HG02885 (cell line): ENCODE measurements at regions not wholly inside any gene's neighbourhood (a gene's known extent, or its start where the extent isn't known, plus 50 kb on each side); places are given as distances from the start of the nearest gene placed in this dataset.

ENCODE experiments used
- ATAC-seq: cut with Tn5 transposase; IDR thresholded peaks from one replicate; pipeline ENCODE4 v1.9.1; 2021; ENCODE audit warnings: mild to moderate bottlenecking; ENCODE audit not compliant: unreplicated experiment, poor library complexity

DNA sequence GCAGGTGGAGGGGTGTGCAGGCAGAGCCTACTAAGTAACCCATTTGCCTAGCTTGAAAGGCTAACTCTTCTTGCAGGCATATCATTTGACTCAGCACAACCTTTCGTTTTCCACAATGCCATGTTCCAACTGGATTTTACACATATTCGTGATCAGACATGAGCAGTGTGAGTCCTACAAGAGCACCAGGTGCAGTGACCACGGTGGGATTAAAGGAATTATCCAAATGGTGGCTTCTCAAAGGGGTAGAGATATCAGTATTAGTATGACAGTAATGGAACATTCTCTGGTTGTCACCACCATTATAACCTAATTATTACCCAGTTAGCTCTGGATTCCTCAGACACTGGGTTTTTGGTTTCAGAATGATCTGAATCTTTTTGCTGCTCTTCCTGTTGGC lies 323.5 kb downstream of the LMO4 start:
- ATAC-seq: no peak

DNA sequence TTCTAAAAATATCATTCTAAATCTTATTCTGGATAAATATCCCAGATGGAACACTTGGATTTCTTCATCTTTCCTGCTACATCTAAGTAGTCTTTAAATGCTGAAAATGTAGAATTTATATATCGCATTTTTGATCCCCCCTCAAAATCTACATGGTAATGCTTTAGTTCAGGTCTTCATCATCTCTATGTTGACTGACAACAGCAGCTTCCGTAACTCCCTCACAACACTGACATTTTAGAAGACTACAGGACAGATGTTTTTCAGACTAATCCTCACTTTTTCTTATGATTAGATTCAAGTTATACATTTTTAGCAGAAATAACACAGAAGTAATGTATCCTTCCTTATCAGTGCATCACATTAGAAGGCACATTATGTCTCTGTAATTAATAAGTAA lies 336.5 kb downstream of the LMO4 start:
- no peak for ATAC-seq

DNA sequence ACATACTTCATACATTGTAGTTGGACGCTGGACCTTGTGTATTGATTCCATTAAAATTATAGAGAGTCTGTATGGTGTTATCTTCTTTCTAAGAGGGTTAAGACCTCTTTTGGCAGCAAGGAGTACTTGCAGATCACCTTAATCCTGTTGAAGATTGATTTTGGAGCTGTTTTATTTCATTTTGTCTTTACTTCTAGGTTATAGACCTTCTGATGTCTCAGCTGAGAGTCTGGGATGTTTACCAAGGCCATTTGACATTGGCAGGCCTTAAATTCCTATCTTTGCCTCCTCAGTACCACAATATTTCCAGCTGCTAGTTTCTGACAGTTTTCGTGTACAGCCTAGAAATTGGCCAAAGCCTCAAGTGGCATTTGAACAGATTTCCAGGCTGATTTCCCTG lies 338.0 kb downstream of the LMO4 start:
- no peak for ATAC-seq

DNA sequence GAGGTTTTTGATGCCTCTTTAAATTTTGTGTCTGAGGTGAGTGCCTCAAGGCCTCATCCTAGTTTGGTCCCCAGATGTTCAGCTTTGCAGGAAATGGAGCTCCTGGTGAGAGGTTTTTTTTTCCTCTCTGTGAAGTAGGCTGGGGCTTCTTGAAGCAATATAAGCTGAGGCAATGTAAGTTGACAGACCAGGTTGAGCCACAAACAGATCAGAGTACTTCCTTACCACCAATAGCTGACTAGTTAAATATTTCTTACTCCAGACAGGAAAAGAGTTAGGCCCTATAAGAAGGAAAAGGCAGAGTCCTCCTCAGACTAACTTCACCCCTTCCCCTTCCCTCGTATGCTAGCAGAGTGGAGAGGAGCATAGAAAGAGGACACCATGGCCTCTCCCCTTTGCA lies 341.0 kb downstream of the LMO4 start:
- no peak for ATAC-seq

DNA sequence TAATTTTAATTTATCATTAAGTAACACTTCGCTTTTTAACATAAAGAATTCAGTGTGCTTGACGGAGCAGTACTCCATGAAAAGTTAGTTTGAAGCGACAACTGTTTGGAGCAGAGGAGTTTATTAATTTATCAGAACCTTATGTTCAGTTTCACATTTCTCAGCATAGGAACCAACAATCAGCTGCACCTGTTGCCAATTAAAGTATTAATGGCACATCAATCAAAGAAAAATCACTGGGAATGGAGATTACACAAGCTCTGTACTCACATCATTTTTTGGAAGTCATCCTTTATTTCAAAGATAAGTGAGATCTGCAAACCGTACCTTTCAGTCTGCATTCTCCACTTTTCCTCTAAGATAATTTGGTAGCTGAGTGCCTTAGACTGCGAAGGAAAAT lies 344.6 kb downstream of the LMO4 start:
- no peak for ATAC-seq

DNA sequence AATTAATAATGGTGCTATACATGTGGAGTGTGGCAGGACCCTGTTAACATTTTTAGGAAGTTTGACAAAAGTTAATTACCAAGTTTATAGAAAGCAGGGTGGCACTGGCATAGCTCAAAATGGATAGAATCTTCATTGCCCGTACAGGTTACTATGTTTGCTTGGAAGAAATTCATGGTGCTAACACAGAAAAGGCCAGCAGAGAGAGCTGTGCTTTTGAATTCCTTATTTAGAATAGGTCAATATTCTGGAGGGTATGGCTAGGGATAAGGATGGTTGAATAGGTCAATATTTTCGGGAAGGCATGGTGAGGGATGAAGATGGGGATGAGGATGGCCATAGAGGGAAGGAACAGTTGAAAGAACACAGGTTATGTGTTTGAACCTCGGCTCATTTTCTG lies 345.1 kb downstream of the LMO4 start:
- ATAC-seq: no peak

GRCh38 chr1:87674791-87675190 lies 346.1 kb downstream of the LMO4 start:
- ATAC-seq: no peak

GRCh38 chr1:87678266-87678665 lies 349.6 kb downstream of the LMO4 start:
- ATAC-seq: no peak

GRCh38 chr1:87682565-87682964 lies 353.9 kb downstream of the LMO4 start:
- no peak for ATAC-seq

GRCh38 chr1:87683196-87683956 lies 354.7 kb downstream of the LMO4 start:
- ATAC-seq: no peak

DNA sequence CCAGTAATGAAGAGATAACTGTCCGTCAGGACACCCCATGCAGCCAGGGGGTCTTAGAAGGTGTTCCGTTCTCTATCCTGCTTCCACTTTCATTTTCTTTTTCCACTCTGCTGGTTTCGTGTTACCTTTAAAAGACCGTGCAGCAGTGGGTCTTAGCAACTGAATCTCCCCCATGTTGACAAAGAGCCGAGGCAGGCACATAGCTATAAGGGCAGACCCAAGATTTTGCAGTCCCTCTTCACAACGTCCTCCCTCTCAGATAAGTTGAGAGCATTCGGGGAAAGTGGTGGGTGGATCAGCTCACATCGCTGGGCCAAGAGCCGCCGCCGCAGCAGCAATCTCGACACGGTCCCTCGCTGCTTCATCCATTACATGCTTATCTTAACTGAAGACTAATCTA lies 355.5 kb downstream of the LMO4 start:
- no peak for ATAC-seq

DNA sequence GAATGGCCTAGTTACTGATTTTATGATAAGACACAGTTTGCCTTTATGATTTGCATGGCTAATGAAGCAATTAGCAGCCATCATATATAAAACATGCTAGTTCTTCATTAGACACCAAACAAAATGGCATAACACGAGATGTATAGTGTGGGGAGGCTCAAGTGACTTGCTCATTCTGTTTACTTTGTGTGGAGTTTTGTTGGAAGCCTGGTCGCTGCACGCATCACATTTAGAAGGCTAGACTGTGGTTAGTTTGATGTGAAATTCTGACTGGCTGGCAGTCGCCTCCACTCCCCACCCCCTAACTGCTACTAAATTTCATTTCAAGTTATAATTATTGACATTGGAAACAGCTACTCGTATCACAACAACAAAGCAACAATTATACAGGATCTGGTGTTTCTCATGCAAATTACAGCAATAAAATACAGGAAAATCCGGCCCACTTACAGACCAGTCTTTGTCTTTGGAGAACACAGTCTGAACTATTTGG lies 356.1 kb downstream of the LMO4 start:
- ATAC-seq: no peak

DNA sequence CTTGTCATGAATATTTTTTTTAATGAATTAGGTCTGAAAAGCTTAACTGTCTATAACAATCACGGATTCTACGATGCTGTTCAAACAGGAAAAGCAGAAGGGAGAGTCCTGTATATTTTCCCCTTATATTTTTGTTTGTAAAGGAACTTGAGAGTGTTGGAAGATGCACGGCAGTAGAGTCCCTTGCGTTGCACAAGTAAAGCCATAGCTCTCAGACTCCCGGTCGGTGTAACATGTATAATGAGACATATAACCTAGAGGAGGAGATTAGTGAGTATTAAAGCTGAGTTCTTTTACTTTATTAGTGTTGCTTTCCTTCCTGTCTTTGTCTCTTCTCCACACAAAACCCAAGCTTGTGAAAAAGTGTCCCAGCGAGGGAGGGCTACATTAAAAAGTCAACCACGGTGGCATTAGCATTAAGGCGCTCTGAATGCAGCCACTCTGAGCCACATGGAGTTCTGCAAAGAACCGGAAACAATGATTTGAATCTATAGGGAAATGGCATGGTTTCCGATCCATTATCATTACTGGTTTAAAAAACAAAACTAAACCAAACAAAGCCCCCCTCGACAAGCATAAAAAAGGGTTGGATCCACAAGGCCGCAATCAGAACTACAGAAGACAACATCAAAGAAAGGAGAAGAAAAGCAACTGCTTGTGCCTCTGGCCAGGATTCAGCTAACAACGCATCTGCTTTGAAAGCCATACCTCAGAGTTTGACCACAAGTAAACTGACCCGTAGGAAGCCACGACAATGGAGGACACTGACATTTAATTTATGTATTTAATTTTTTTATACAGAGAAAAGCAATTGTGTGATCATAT lies 356.8 kb downstream of the LMO4 start:
- no peak for ATAC-seq

- no peak for ATAC-seq
These were observed 357.4 kb downstream of the LMO4 start for GRCh38 chr1:87686136-87686495.

DNA sequence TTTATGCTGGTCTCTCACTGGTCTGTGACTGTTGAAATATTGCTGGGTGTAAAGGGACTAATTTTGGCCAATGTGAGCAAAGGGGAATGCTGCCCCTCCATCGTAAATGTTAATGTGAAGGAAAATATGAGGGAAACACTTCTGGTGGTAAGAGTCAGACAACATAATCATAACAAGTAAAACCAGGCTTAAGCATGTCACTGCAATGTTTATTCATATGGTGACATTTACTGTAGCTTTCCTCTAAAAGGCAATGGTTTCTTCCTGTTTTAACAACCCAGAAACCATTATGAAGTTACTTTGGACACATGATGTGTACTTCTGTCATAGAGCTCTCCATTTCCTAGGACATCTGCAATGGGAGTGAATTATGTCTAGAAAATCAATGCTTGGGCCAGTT lies 358.0 kb downstream of the LMO4 start:
- no peak for ATAC-seq

- no peak for ATAC-seq
These were observed 359.5 kb downstream of the LMO4 start for GRCh38 chr1:87688136-87688535.

DNA sequence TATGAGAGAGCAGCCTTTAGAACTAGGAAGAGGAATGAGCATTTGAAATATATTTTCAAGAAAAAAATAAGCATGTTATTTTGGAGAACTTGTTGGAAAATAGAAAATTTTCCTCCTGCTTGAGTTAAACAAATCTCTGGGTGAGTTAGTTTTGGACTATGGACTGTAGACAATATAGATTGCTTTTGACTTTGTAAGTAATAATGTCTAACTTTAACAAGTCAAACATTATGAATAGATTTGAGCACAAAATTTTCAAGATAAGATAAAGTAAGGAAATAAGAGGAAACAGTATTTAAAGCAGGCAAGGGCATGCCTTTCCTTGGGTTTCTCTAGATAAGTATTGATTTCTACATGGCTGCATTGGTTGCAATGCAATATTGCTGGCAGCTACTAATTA lies 360.8 kb downstream of the LMO4 start:
- ATAC-seq: no peak

DNA sequence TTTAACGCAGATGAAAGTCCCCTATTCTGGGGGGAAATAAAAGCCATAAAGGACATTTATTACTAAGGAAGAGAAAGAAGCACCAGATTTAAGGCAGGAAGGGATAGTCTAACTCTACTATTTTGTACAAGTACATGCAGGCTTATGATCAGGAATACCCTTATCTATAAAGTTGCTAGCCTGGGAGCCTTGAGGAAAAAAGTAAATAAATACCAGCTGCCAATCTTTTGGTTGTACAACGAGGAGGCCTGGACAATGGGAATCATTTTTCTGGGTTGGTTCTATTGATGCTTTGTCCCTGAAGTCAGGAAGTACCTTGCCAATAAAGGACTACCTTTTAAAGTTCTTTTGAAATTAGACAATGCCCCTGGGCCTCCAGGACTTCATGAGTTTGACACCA lies 367.8 kb downstream of the LMO4 start:
- ATAC-seq: no peak

GRCh38 chr1:87702455-87702854 lies 373.8 kb downstream of the LMO4 start:
- ATAC-seq: no peak

DNA sequence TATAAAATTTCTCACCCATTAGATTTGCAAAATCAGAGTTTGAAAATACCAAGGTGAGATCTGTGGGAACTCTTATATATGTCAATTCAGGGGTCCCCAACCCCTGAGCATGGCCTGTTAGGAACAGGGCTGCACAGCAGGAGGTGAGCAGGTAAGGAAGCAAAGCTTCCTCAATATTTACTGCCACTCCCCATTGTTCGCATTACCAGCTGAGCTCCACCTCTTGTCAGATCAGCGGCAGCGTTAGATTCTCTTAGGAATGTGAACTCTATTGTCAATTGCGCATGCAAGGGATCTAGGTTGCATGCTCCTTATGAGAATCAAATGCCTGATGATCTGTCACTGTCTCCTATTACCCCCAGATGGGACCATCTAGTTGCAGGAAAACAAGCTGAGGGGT lies 376.6 kb downstream of the LMO4 start:
- no peak for ATAC-seq

GRCh38 chr1:87706203-87706602 lies 377.5 kb downstream of the LMO4 start:
- no peak for ATAC-seq

DNA sequence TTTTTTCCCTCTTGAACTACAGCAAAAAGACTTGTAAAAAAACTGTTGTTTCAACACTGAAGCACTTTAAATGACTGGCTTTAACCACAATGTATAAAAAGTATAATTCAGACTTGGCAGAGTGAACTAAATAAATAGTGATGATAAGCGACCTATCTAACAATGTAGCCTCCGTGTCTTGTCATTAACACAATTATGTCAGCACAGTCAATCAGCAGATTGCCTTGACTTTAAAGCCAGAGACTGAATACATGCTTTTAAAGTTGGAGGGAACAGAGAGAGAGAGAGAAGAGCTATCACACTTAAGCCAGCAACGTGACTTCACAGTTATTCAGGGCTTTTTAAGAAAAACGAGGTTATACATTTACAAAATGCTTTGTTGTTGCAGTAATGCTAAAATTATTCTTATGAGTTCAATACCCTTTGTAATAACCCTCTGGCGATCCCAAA lies 378.1 kb downstream of the LMO4 start:
- no peak for ATAC-seq
